CD4-positive, alpha-beta T cell (primary cell): ENCODE measurements at regions not wholly inside any gene's neighbourhood (a gene's known extent, or its start where the extent isn't known, plus 50 kb on each side); places are given as distances from the start of the nearest gene placed in this dataset.

Source experiments
- ATAC-seq: fragments of 200-7000 bp; cut with Tn5 transposase; one replicate; pipeline ENCODE4 v1.10.0; 2022; ENCODE audit warnings: mild to moderate bottlenecking; ENCODE audit not compliant: poor library complexity
- CTCF ChIA-PET: fragments of 350-600 bp; sonication (Branson Sonifier 250); formaldehyde crosslinking; loops from one replicate; lab custom pipeline; 2021; ENCODE audit warnings: antibody characterized with exemption, inconsistent platforms; lab: Charles Lee
- POLR2A ChIA-PET: fragments of 350-600 bp; sonication (Branson Sonifier 250); formaldehyde crosslinking; loops from one replicate; lab custom pipeline; 2021; ENCODE audit warnings: antibody characterized with exemption, inconsistent platforms; lab: Charles Lee
- DNase-seq, 14 experiments: peaks; one replicate each; pipeline ENCODE4 v3.0.0-alpha.2; 2013 to 2020; ENCODE audit warnings: mixed read lengths in 2 of 14
- H3K27ac ChIP-seq, 2 donors: one replicate each; pipeline versions ENCODE4 v1.5.1 to v1.7.0; 2013; ENCODE audit warnings: low read length in 2 of 2, low read depth in 1 of 2, mild to moderate bottlenecking in 1 of 2
- H3K27me3 ChIP-seq, 2 experiments: 1 replicate in 1 of 2; 2 replicates in 1 of 2; pipeline versions ENCODE4 v1.6.1 to v1.7.0; 2013; ENCODE audit warnings: low read length in 2 of 2, control low read depth in 1 of 2, mild to moderate bottlenecking in 1 of 2, moderate library complexity in 1 of 2; ENCODE audit not compliant: insufficient read depth in 2 of 2, control insufficient read depth in 1 of 2
- H3K36me3 ChIP-seq: one replicate; pipeline ENCODE4 v1.6.1; 2013; ENCODE audit warnings: low read length, control low read depth; ENCODE audit not compliant: insufficient read depth
- H3K4me1 ChIP-seq: one replicate; pipeline ENCODE4 v1.6.1; 2013; ENCODE audit warnings: low read length, control low read depth; ENCODE audit not compliant: insufficient read depth
- H3K4me3 ChIP-seq: one replicate; pipeline ENCODE4 v1.5.1; 2013; ENCODE audit warnings: mild to moderate bottlenecking, low read length, moderate library complexity
- H3K9me3 ChIP-seq, 2 experiments: 1 replicate in 1 of 2; 2 replicates in 1 of 2; pipeline versions ENCODE4 v1.6.1 to v1.7.0; 2013; ENCODE audit warnings: low read length in 2 of 2, mild to moderate bottlenecking in 2 of 2, control low read depth in 1 of 2, moderate library complexity in 1 of 2; ENCODE audit not compliant: control insufficient read depth in 1 of 2, insufficient read depth in 1 of 2
- H3K27ac Mint-ChIP-seq: one replicate; pipeline ENCODE4 v1.8.0; 2020; ENCODE audit warnings: mixed read lengths
- H3K27me3 Mint-ChIP-seq: one replicate; pipeline ENCODE4 v1.8.0; 2021; ENCODE audit warnings: mixed read lengths
- H3K36me3 Mint-ChIP-seq: one replicate; pipeline ENCODE4 v1.8.0; 2021; ENCODE audit warnings: low read depth, mixed read lengths
- H3K4me1 Mint-ChIP-seq: one replicate; pipeline ENCODE4 v1.8.0; 2021; ENCODE audit warnings: low read depth, mixed read lengths
- H3K4me3 Mint-ChIP-seq: one replicate; pipeline ENCODE4 v1.8.0; 2020; ENCODE audit warnings: mild to moderate bottlenecking, mixed read lengths
- H3K9me3 Mint-ChIP-seq: one replicate; pipeline ENCODE4 v1.8.0; 2020; ENCODE audit warnings: mixed read lengths
- CTCF ChIP-seq: fragments of 200-600 bp; IDR thresholded peaks from one replicate; pipeline ENCODE4 v1.8.0; 2022; ENCODE audit warnings: antibody characterized with exemption, mild to moderate bottlenecking
- intact Hi-C, 2 experiments: fragments of 100-400 bp; cut with DNase I in 1 of 2; cut with micrococcal nuclease in 1 of 2; formaldehyde crosslinking; loops; one replicate each; pipeline versions ENCODE4 v1.15.1 to v1.9.0; 2023 to 2025; cut with DNase I, micrococcal nuclease

- intact Hi-C loops, result no loop called here
- Histone ChIP-seq H3K27me3 (no peaks in the 10 kb centered on the region), H3K27ac (no peak overlapping the region), H3K4me1 (no peaks in the 10 kb centered on the region), H3K9me3 (peaks cover 0 to 3% of the 10 kb centered on the region in 2 experiments), H3K4me3 (no peak overlapping the region), H3K36me3 (no peaks in the 10 kb centered on the region)
- ATAC-seq (no peak), DNase-seq (no peak)
- no peaks in the 10 kb centered on the region for H3K9me3 Mint-ChIP-seq
- H3K4me3 Mint-ChIP-seq, result no peak overlapping the region
- ChIA-PET CTCF (no interaction called here), POLR2A (no interaction called here)
- H3K27me3 Mint-ChIP-seq, result no peaks in the 10 kb centered on the region
- no peaks in the 10 kb centered on the region for H3K4me1 Mint-ChIP-seq
- H3K36me3 Mint-ChIP-seq, result no peaks in the 10 kb centered on the region
- no peak overlapping the region for H3K27ac Mint-ChIP-seq
- TF ChIP-seq CTCF, result no peak
Measured at GRCh38 chr6:9252799-9253198, 817.5 kb upstream of the SLC35B3 start.

GRCh38 chr6:9250852-9251251, 815.5 kb upstream of the SLC35B3 start:
- H3K27me3 Mint-ChIP-seq, result no peaks in the 10 kb centered on the region
- CTCF ChIA-PET, result no interaction called here

DNA sequence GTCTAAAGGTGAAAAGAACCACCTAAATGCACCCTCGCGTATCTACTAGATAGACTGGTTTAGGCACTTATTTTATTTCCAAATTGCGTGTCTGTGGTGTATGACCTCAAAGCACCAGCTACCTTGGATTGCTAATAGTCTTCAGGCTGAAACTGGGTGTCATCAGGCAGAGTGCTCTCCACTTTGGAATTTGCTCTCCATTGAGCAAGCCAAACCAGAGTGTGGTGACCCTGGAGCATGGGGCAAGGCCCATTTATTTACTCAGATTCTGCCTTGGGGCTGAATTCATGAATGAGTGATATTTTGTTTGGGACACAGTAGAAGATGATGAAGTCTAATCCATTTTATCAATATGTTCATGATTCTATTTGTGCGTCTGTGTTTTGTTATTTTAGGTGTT, 812.8 kb upstream of the SLC35B3 start:
- no peaks in the 10 kb centered on the region for H3K27me3 Mint-ChIP-seq
- CTCF ChIA-PET, result no interaction called here
- H3K27me3 ChIP-seq, result no peaks in the 10 kb centered on the region
- H3K36me3 Mint-ChIP-seq, result no peaks in the 10 kb centered on the region
- H3K4me3 Mint-ChIP-seq, result no peak overlapping the region
- H3K9me3 ChIP-seq, result no peaks in the 10 kb centered on the region
- H3K9me3 Mint-ChIP-seq, result no peaks in the 10 kb centered on the region
- H3K36me3 ChIP-seq, result no peaks in the 10 kb centered on the region
- DNase-seq (no peak), ATAC-seq (no peak)
- H3K4me3 ChIP-seq, result no peak overlapping the region
- no peak overlapping the region for H3K27ac ChIP-seq
- intact Hi-C loops, result no loop called here
- POLR2A ChIA-PET, result no interaction called here
- no peaks in the 10 kb centered on the region for H3K4me1 Mint-ChIP-seq
- H3K27ac Mint-ChIP-seq, result no peak overlapping the region
- H3K4me1 ChIP-seq, result no peaks in the 10 kb centered on the region
- no peak for TF ChIP-seq CTCF

More at GRCh38 chr6:9250852-9251251, 815.5 kb upstream of the SLC35B3 start:
- Histone ChIP-seq H3K4me3 (no peak overlapping the region), H3K27me3 (no peaks in the 10 kb centered on the region), H3K9me3 (peaks cover 0 to 3% of the 10 kb centered on the region in 2 experiments), H3K27ac (no peak overlapping the region), H3K4me1 (no peaks in the 10 kb centered on the region), H3K36me3 (no peaks in the 10 kb centered on the region)
- POLR2A ChIA-PET, result no interaction called here
- intact Hi-C loops, result no loop called here
- Mint-ChIP-seq H3K4me3 (no peak overlapping the region), H3K27ac (no peak overlapping the region), H3K4me1 (no peaks in the 10 kb centered on the region), H3K36me3 (no peaks in the 10 kb centered on the region), H3K9me3 (no peaks in the 10 kb centered on the region)
- ATAC-seq (no peak), DNase-seq (no peak)
- TF ChIP-seq CTCF, result no peak
